Activated CD8-positive, alpha-beta memory T cell treated with anti-CD3 and anti-CD28 coated beads for 1 hour (primary cell): ENCODE measurements at regions not wholly inside any gene's neighbourhood (a gene's known extent, or its start where the extent isn't known, plus 50 kb on each side); places are given as distances from the start of the nearest gene placed in this dataset.

ENCODE experiments used
- DNase-seq, 2 donors: peaks; one replicate each; pipeline ENCODE4 v3.0.0-alpha.2; 2020; ENCODE audit warnings: low read depth in 1 of 2; ENCODE audit errors: extremely low read depth in 1 of 2

- no peak for DNase-seq
These were observed 116.3 kb downstream of the RPL22L1 start for GRCh38 chr3:170753421-170754310.

GRCh38 chr3:170752571-170753155 is 117.3 kb downstream of the RPL22L1 start:
- DNase-seq = no peak

GRCh38 chr3:170751899-170752293 is 118.1 kb downstream of the RPL22L1 start:
- DNase-seq = no peak

GRCh38 chr3:170751083-170751898 is 118.7 kb downstream of the RPL22L1 start:
- DNase-seq = no peak

- no peak for DNase-seq
These were observed 119.5 kb downstream of the RPL22L1 start for GRCh38 chr3:170750478-170750830.

- no peak for DNase-seq
These were observed 120.1 kb downstream of the RPL22L1 start for GRCh38 chr3:170749765-170750477.

- DNase-seq = no peak
These were observed 120.8 kb downstream of the RPL22L1 start for GRCh38 chr3:170749185-170749584.

GRCh38 chr3:170746175-170746942 is 123.6 kb downstream of the RPL22L1 start:
- DNase-seq = no peak

- DNase-seq = no peak
These were observed 124.7 kb downstream of the RPL22L1 start for GRCh38 chr3:170745211-170745718.

GRCh38 chr3:170741756-170742529 is 128.1 kb downstream of the RPL22L1 start:
- no peak for DNase-seq

GRCh38 chr3:170740726-170741591 is 129.0 kb downstream of the RPL22L1 start:
- DNase-seq = no peak

GRCh38 chr3:170740285-170740684 is 129.7 kb downstream of the RPL22L1 start:
- DNase-seq = no peak

- no peak for DNase-seq
These were observed 130.6 kb downstream of the RPL22L1 start for GRCh38 chr3:170739410-170739809.

- no peak for DNase-seq
These were observed 131.2 kb downstream of the RPL22L1 start for GRCh38 chr3:170738766-170739165.

- no peak for DNase-seq
These were observed 132.4 kb downstream of the RPL22L1 start for GRCh38 chr3:170737498-170738162.

GRCh38 chr3:170735821-170736220 is 134.2 kb downstream of the RPL22L1 start:
- DNase-seq = no peak

- DNase-seq = no peak
These were observed 135.3 kb downstream of the RPL22L1 start for GRCh38 chr3:170734735-170735065.
